SU-DHL-6 (cell line): ENCODE measurements at regions not wholly inside any gene's neighbourhood (a gene's known extent, or its start where the extent isn't known, plus 50 kb on each side); places are given as distances from the start of the nearest gene placed in this dataset.

Source experiments
- H2AFZ ChIP-seq: fragments of 200-600 bp; sonication (generic); 2 replicates; pipeline ENCODE4 v1.6.1; 2014; ENCODE audit warnings: low read depth, mild to moderate bottlenecking, moderate library complexity, mixed read lengths, antibody characterized with exemption, low read length; ENCODE audit not compliant: severe bottlenecking
- H3F3A ChIP-seq: fragments of 200-600 bp; shearing (Covaris generic); 2 replicates; pipeline ENCODE4 v1.6.0; 2016; ENCODE audit warnings: antibody characterized with exemption, mild to moderate bottlenecking; ENCODE audit not compliant: insufficient read depth
- H3K27ac ChIP-seq: fragments of 200-600 bp; sonication (generic); 2 replicates; pipeline ENCODE4 v1.5.1; 2016; ENCODE audit warnings: low read depth, mild to moderate bottlenecking, low read length, moderate library complexity, mixed read lengths
- H3K27me3 ChIP-seq: fragments of 200-600 bp; sonication (generic), shearing (Covaris generic); 2 replicates; pipeline ENCODE4 v1.6.0; 2014; ENCODE audit warnings: mild to moderate bottlenecking, low read length
- H3K36me3 ChIP-seq: fragments of 200-600 bp; sonication (generic); 2 replicates; pipeline ENCODE4 v1.6.1; 2014; ENCODE audit warnings: mild to moderate bottlenecking, low read length, mixed read lengths
- H3K4me2 ChIP-seq: fragments of 300-600, 200-600 bp; shearing (Covaris generic), sonication (generic); 2 replicates; pipeline ENCODE4 v1.6.0; 2014; ENCODE audit warnings: low read length, low read depth, mild to moderate bottlenecking; ENCODE audit not compliant: poor library complexity, severe bottlenecking
- H3K4me3 ChIP-seq: fragments of 200-600 bp; sonication (generic); 2 replicates; pipeline ENCODE4 v1.5.1; 2014; ENCODE audit warnings: antibody characterized with exemption, low read length, mild to moderate bottlenecking, mixed read lengths; ENCODE audit not compliant: insufficient read depth, poor library complexity, severe bottlenecking
- H3K79me2 ChIP-seq: fragments of 200-600 bp; sonication (generic); 2 replicates; pipeline ENCODE4 v1.6.1; 2014; ENCODE audit warnings: mild to moderate bottlenecking, low read length, moderate library complexity; ENCODE audit not compliant: insufficient read depth
- H3K9ac ChIP-seq: fragments of 200-600 bp; sonication (generic); 2 replicates; pipeline ENCODE4 v1.7.0; 2014; ENCODE audit warnings: mild to moderate bottlenecking, low read length
- H3K9me2 ChIP-seq: fragments of 200-600 bp; sonication (generic); replicated peaks from 2 replicates; pipeline ENCODE4 v1.6.1; 2014; ENCODE audit warnings: low read length; ENCODE audit not compliant: insufficient read depth
- H3K9me3 ChIP-seq: fragments of 200-600 bp; sonication (generic); 2 replicates; pipeline ENCODE4 v1.6.1; 2014; ENCODE audit warnings: low read length, mixed read lengths; ENCODE audit not compliant: insufficient read depth
- H4K20me1 ChIP-seq: fragments of 200-600 bp; sonication (generic); 2 replicates; pipeline ENCODE4 v1.6.1; 2014; ENCODE audit warnings: low read depth, mild to moderate bottlenecking, antibody characterized with exemption, low read length, moderate library complexity, mixed read lengths
- CTCF ChIP-seq: fragments of 200-600 bp; sonication (generic); IDR thresholded peaks from one replicate; pipeline ENCODE4 v1.5.1; 2017; ENCODE audit warnings: antibody characterized with exemption, mild to moderate bottlenecking, low read length, moderate library complexity; ENCODE audit not compliant: insufficient read depth, poor library complexity, severe bottlenecking
- EZH2phosphoT487 ChIP-seq: fragments of 200-600 bp; sonication (generic), shearing (Covaris generic); conservative IDR thresholded peaks from 2 replicates; pipeline ENCODE4 v1.6.1; 2018; ENCODE audit warnings: mild to moderate bottlenecking, antibody characterized with exemption, low read length, moderate library complexity, mixed read lengths

DNA sequence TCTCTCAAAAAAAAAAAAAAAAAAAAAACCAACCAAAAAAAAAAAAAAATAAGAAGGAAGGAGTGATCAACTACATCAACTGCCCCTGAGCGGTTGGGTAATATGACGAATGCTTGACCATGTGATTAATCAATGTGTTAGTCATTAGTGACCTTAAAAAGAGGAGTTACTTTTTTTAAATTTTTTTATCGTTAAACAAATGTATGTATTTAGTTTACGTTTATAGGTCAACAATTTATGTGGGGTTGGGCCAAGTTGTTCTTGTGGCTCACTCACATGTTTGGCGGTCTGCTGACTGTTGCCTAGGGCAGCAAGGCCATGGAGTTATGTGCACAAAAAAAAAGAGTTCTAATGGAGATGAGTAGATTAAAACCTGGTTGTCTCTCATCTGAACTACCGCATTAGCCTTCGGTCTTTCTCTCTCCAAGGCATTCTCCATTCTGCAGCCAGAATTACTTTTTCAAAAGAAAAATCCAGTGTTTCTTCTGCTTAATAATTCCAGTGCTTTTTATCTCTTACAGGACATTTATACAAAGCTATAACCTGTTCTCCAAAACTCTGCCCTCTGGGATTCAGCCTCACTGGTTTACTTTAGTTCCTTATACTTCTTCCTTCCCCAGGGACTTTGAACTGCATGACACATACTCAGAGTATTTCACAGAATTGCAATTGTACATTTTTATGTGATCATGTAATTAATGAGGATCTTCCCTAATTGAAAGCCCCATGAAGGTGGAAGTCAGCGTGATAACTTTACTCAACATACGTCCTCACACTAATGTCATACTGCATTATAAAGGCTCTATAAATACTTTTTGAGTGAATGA is 505.5 kb downstream of the ANKRD50 start:
- Histone ChIP-seq H3K9me2 (no peaks in the 10 kb centered on the region), H3K36me3 (no peaks in the 10 kb centered on the region), H3K4me2 (no peak overlapping the region), H3F3A (no peaks in the 10 kb centered on the region), H4K20me1 (no peaks in the 10 kb centered on the region), H3K4me3 (no peak overlapping the region), H3K79me2 (no peaks in the 10 kb centered on the region), H3K9me3 (no peaks in the 10 kb centered on the region), H3K9ac (no peak overlapping the region), H3K27ac (no peak overlapping the region), H3K27me3 (no peaks in the 10 kb centered on the region), H2AFZ (no peak overlapping the region)
- TF ChIP-seq CTCF: no peak
- no peak for TF ChIP-seq EZH2phosphoT487

DNA sequence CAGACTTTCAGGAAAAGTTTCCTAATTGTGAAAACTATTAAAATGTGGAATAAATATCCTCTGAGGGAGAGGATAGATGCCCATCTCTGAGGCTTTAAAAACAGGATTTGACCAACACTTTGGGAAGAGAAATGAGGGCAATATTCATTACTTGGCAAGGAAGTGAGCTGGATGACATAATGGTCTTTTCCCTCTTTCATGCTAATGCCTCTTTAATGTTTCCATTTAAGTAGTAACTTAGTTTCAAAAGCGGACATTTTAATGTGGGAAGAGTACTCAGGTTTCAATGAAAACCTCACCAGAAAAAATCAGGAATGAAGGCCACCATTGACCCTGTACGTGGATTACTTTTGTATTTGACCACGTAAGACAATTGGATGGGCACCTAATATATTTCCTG is 503.3 kb downstream of the ANKRD50 start:
- H3K9me3 ChIP-seq: no peaks in the 10 kb centered on the region
- no peaks in the 10 kb centered on the region for H3K79me2 ChIP-seq
- H3K4me2 ChIP-seq: no peak overlapping the region
- no peak overlapping the region for H2AFZ ChIP-seq
- no peaks in the 10 kb centered on the region for H4K20me1 ChIP-seq
- H3K27ac ChIP-seq: no peak overlapping the region
- no peak overlapping the region for H3K4me3 ChIP-seq
- H3K9ac ChIP-seq: no peak overlapping the region
- H3F3A ChIP-seq: no peaks in the 10 kb centered on the region
- TF ChIP-seq EZH2phosphoT487 (no peak), CTCF (no peak)
- no peaks in the 10 kb centered on the region for H3K9me2 ChIP-seq
- no peaks in the 10 kb centered on the region for H3K36me3 ChIP-seq
- no peaks in the 10 kb centered on the region for H3K27me3 ChIP-seq

GRCh38 chr4:124209626-124210025 is 502.9 kb downstream of the ANKRD50 start:
- Histone ChIP-seq H3K36me3 (no peaks in the 10 kb centered on the region), H3K27ac (no peak overlapping the region), H3K9me3 (no peaks in the 10 kb centered on the region), H3K4me2 (no peak overlapping the region), H3K9ac (no peak overlapping the region), H3K4me3 (no peak overlapping the region), H3F3A (no peaks in the 10 kb centered on the region), H3K27me3 (no peaks in the 10 kb centered on the region), H2AFZ (no peak overlapping the region), H3K9me2 (no peaks in the 10 kb centered on the region), H3K79me2 (no peaks in the 10 kb centered on the region), H4K20me1 (no peaks in the 10 kb centered on the region)
- TF ChIP-seq EZH2phosphoT487 (no peak), CTCF (no peak)
